ENCODE measurements at regions not wholly inside any gene's neighbourhood (a gene's known extent, or its start where the extent isn't known, plus 50 kb on each side); places are given as distances from the start of the nearest gene placed in this dataset.

- no peak for DNase-seq
- ATAC-seq (ENCODE audit: insufficient read depth, low read depth), result no peak
- H4K20me1 ChIP-seq (ENCODE audit: insufficient read depth, low read length), result no peaks in the 10 kb centered on the region
- H3K4me2 ChIP-seq (ENCODE audit: insufficient read depth, low read length), result no peak overlapping the region
- no peak overlapping the region for H3K27ac ChIP-seq (ENCODE audit: low read length)
- H3K9ac ChIP-seq (ENCODE audit: low read depth, low read length), result no peak overlapping the region
- no peaks in the 10 kb centered on the region for H3K9me3 ChIP-seq (ENCODE audit: insufficient read depth, low read length, severe bottlenecking)
- no peaks in the 10 kb centered on the region for H3K36me3 ChIP-seq (ENCODE audit: insufficient read depth, low read length)
- H2AFZ ChIP-seq (ENCODE audit: low read depth, low read length), result no peak overlapping the region
- H3K27me3 ChIP-seq (ENCODE audit: insufficient read depth, low read length, poor library complexity), result no peaks in the 10 kb centered on the region
- H3K79me2 ChIP-seq (ENCODE audit: insufficient read depth, low read length), result no peaks in the 10 kb centered on the region
- no peak overlapping the region for H3K4me3 ChIP-seq (ENCODE audit: low read depth in 1 of 2, low read length in 2 of 2)
- no peaks in the 10 kb centered on the region for H3K4me1 ChIP-seq (ENCODE audit: insufficient read depth, low read length)
- no peak for TF ChIP-seq EZH2 (IDR thresholded peaks at IDR 0.05; ENCODE audit: borderline replicate concordance, low read depth, low read length, severe bottlenecking)
These were observed 1920.3 kb downstream of the SUCLG1 start for GRCh38 chr2:82538590-82539279.

DNA sequence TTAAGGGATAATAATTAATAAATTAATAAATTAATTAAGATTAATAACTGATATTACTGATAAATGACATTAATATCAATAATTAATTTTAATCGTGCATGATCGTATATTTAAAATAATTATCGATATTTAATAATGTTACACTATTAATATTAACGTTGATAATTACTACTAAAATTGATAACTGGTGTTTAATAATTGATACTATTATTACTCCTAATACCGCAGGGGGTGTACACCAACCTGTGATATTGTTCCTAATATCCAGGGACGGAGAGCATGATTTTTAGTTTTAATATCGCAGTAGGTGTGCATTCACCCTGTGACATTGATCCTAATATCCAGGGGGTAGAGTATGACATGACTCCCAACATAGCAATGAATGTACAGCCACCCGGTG is 1930.8 kb downstream of the SUCLG1 start:
- Histone ChIP-seq H3K27me3 (ENCODE audit: insufficient read depth, low read length, poor library complexity) (no peaks in the 10 kb centered on the region), H4K20me1 (ENCODE audit: insufficient read depth, low read length) (no peaks in the 10 kb centered on the region), H3K79me2 (ENCODE audit: insufficient read depth, low read length) (no peaks in the 10 kb centered on the region), H3K36me3 (ENCODE audit: insufficient read depth, low read length) (no peaks in the 10 kb centered on the region), H3K27ac (ENCODE audit: low read length) (no peak overlapping the region), H3K4me1 (ENCODE audit: insufficient read depth, low read length) (no peaks in the 10 kb centered on the region), H3K4me2 (ENCODE audit: insufficient read depth, low read length) (no peak overlapping the region), H3K9ac (ENCODE audit: low read depth, low read length) (no peak overlapping the region), H3K4me3 (ENCODE audit: low read depth in 1 of 2, low read length in 2 of 2) (no peak overlapping the region), H3K9me3 (ENCODE audit: insufficient read depth, low read length, severe bottlenecking) (no peaks in the 10 kb centered on the region), H2AFZ (ENCODE audit: low read depth, low read length) (no peak overlapping the region)
- DNase-seq, result no peak
- no peak for ATAC-seq (ENCODE audit: insufficient read depth, low read depth)
- TF ChIP-seq CTCF (IDR thresholded peaks at IDR 0.05; ENCODE audit: borderline replicate concordance, extremely low read depth, low read length, poor library complexity, severe bottlenecking), result no peak
- TF ChIP-seq EZH2 (IDR thresholded peaks at IDR 0.05; ENCODE audit: borderline replicate concordance, low read depth, low read length, severe bottlenecking), result no peak

- Histone ChIP-seq H3K79me2 (ENCODE audit: insufficient read depth, low read length) (no peaks in the 10 kb centered on the region), H3K27ac (ENCODE audit: low read length) (no peak overlapping the region), H3K27me3 (ENCODE audit: insufficient read depth, low read length, poor library complexity) (no peaks in the 10 kb centered on the region), H3K4me2 (ENCODE audit: insufficient read depth, low read length) (no peak overlapping the region), H3K4me3 (ENCODE audit: low read depth in 1 of 2, low read length in 2 of 2) (no peak overlapping the region), H4K20me1 (ENCODE audit: insufficient read depth, low read length) (no peaks in the 10 kb centered on the region), H3K9me3 (ENCODE audit: insufficient read depth, low read length, severe bottlenecking) (no peaks in the 10 kb centered on the region), H3K36me3 (ENCODE audit: insufficient read depth, low read length) (no peaks in the 10 kb centered on the region), H3K4me1 (ENCODE audit: insufficient read depth, low read length) (no peaks in the 10 kb centered on the region), H3K9ac (ENCODE audit: low read depth, low read length) (no peak overlapping the region), H2AFZ (ENCODE audit: low read depth, low read length) (no peak overlapping the region)
- ATAC-seq (ENCODE audit: insufficient read depth, low read depth), result peak; percentile 31; the same call in 1 of the 3 replicates
- DNase-seq, result no peak
- TF ChIP-seq CTCF (IDR thresholded peaks at IDR 0.05; ENCODE audit: borderline replicate concordance, extremely low read depth, low read length, poor library complexity, severe bottlenecking) (no peak), EZH2 (IDR thresholded peaks at IDR 0.05; ENCODE audit: borderline replicate concordance, low read depth, low read length, severe bottlenecking) (no peak)
These were observed 1932.0 kb downstream of the SUCLG1 start for GRCh38 chr2:82527124-82527523.

DNA sequence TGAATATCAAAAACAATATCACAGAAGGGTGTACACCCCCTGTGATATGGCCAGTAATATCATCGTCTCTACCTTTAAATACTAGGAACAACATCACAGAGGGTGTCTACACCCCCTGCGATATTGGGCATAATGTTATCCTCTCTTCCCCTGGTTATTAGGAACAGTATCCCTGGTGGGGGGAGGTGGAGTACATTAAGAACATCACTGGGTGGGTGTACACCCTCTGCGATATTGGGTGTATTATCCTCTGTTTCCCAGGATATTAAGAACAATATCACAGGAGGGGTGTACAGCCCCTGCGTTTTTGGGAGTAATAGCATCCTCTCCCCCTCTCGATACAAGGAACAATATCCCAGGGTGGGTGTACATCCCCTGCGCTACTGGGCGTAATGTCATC is 1932.8 kb downstream of the SUCLG1 start:
- no peak overlapping the region for H3K27ac ChIP-seq (ENCODE audit: low read length)
- no peak overlapping the region for H3K9ac ChIP-seq (ENCODE audit: low read depth, low read length)
- H4K20me1 ChIP-seq (ENCODE audit: insufficient read depth, low read length), result no peaks in the 10 kb centered on the region
- no peak for TF ChIP-seq CTCF (IDR thresholded peaks at IDR 0.05; ENCODE audit: borderline replicate concordance, extremely low read depth, low read length, poor library complexity, severe bottlenecking)
- TF ChIP-seq EZH2 (IDR thresholded peaks at IDR 0.05; ENCODE audit: borderline replicate concordance, low read depth, low read length, severe bottlenecking), result no peak
- no peak for ATAC-seq (ENCODE audit: insufficient read depth, low read depth)
- no peaks in the 10 kb centered on the region for H3K4me1 ChIP-seq (ENCODE audit: insufficient read depth, low read length)
- DNase-seq, result no peak
- no peak overlapping the region for H2AFZ ChIP-seq (ENCODE audit: low read depth, low read length)
- H3K27me3 ChIP-seq (ENCODE audit: insufficient read depth, low read length, poor library complexity), result no peaks in the 10 kb centered on the region
- H3K4me3 ChIP-seq (ENCODE audit: low read depth in 1 of 2, low read length in 2 of 2), result no peak overlapping the region
- no peak overlapping the region for H3K4me2 ChIP-seq (ENCODE audit: insufficient read depth, low read length)
- no peaks in the 10 kb centered on the region for H3K79me2 ChIP-seq (ENCODE audit: insufficient read depth, low read length)
- no peaks in the 10 kb centered on the region for H3K36me3 ChIP-seq (ENCODE audit: insufficient read depth, low read length)
- no peaks in the 10 kb centered on the region for H3K9me3 ChIP-seq (ENCODE audit: insufficient read depth, low read length, severe bottlenecking)
